Neural cell (in vitro differentiated cells): ENCODE measurements at regions not wholly inside any gene's neighbourhood (a gene's known extent, or its start where the extent isn't known, plus 50 kb on each side); places are given as distances from the start of the nearest gene placed in this dataset.

Source experiments
- H2AFZ ChIP-seq: fragments of 200-600, 300-800 bp; sonication (generic), shearing (Covaris generic); 2 replicates; pipeline ENCODE4 v1.6.0; 2014; ENCODE audit warnings: low read depth, mild to moderate bottlenecking, antibody characterized with exemption, low read length, moderate library complexity
- H3F3A ChIP-seq: fragments of 200-600 bp; shearing (Covaris generic); 2 replicates; pipeline ENCODE4 v1.6.1; 2016; ENCODE audit warnings: mild to moderate bottlenecking, moderate library complexity, mixed read lengths, antibody characterized with exemption, low read length; ENCODE audit not compliant: insufficient read depth, poor library complexity, severe bottlenecking
- H3K27ac ChIP-seq: fragments of 200-600, 300-800 bp; sonication (generic), shearing (Covaris generic); 2 replicates; pipeline ENCODE4 v1.5.1; 2014; ENCODE audit warnings: mild to moderate bottlenecking, low read length, moderate library complexity
- H3K27me3 ChIP-seq: fragments of 300-800, 200-600 bp; sonication (generic), shearing (Covaris generic); 2 replicates; pipeline ENCODE4 v1.6.0; 2014; ENCODE audit warnings: mild to moderate bottlenecking, low read depth, low read length, moderate library complexity; ENCODE audit not compliant: insufficient read depth
- H3K36me3 ChIP-seq: fragments of 300-800, 200-600 bp; sonication (generic), shearing (Covaris generic); 2 replicates; pipeline ENCODE4 v1.5.1; 2014; ENCODE audit warnings: mild to moderate bottlenecking, antibody characterized with exemption, low read length, moderate library complexity; ENCODE audit not compliant: insufficient read depth
- H3K4me2 ChIP-seq: fragments of 300-800, 200-600 bp; sonication (generic), shearing (Covaris generic); 2 replicates; pipeline ENCODE4 v1.6.0; 2014; ENCODE audit warnings: mild to moderate bottlenecking, low read length
- H3K4me3 ChIP-seq: fragments of 300-800, 200-600 bp; sonication (generic), shearing (Covaris generic); 2 replicates; pipeline ENCODE4 v1.5.1; 2014; ENCODE audit warnings: mild to moderate bottlenecking, low read length, moderate library complexity
- H3K79me2 ChIP-seq: fragments of 200-600 bp; shearing (Covaris generic); replicated peaks from 2 replicates; pipeline ENCODE4 v1.6.0; 2014; ENCODE audit warnings: mild to moderate bottlenecking, low read length, moderate library complexity; ENCODE audit not compliant: insufficient read depth
- H3K9ac ChIP-seq: fragments of 300-800, 200-600 bp; sonication (generic), shearing (Covaris generic); 2 replicates; pipeline ENCODE4 v1.6.1; 2016; ENCODE audit warnings: mild to moderate bottlenecking, low read length, mixed read lengths
- H3K9me2 ChIP-seq: fragments of 200-600 bp; shearing (Covaris generic); 2 replicates; pipeline ENCODE4 v1.6.1; 2016; ENCODE audit warnings: mild to moderate bottlenecking, low read length, mixed read lengths; ENCODE audit not compliant: insufficient read depth
- H3K9me3 ChIP-seq: fragments of 200-600, 300-800 bp; sonication (generic), shearing (Covaris generic); 2 replicates; pipeline ENCODE4 v1.6.1; 2016; ENCODE audit warnings: mild to moderate bottlenecking, mixed run types, low read length, moderate library complexity, mixed read lengths
- H4K20me1 ChIP-seq: fragments of 200-600 bp; shearing (Covaris generic); 2 replicates; pipeline ENCODE4 v1.6.1; 2016; ENCODE audit warnings: mild to moderate bottlenecking, mixed run types; ENCODE audit not compliant: insufficient read depth
- EP300 ChIP-seq: fragments of 450-650 bp; conservative IDR thresholded peaks from 2 replicates; pipeline ENCODE4 v1.6.1; 2014; ENCODE audit warnings: antibody characterized with exemption, mild to moderate bottlenecking, moderate library complexity; ENCODE audit not compliant: poor library complexity, severe bottlenecking
- EZH2 ChIP-seq: fragments of 200-600, 300-800 bp; shearing (Covaris generic), sonication (generic); IDR thresholded peaks from 2 replicates; pipeline ENCODE4 v1.6.1; 2014; ENCODE audit warnings: antibody characterized with exemption, low read length, borderline replicate concordance, mild to moderate bottlenecking; ENCODE audit not compliant: insufficient read depth, poor library complexity, severe bottlenecking
- MXI1 ChIP-seq: fragments of 450-650 bp; conservative IDR thresholded peaks from 2 replicates; pipeline ENCODE4 v1.6.1; 2014; ENCODE audit warnings: antibody characterized with exemption, mild to moderate bottlenecking; ENCODE audit not compliant: poor library complexity, severe bottlenecking
- POLR2AphosphoS5 ChIP-seq: IDR thresholded peaks from 2 replicates; pipeline ENCODE4 v1.6.1; 2012
- RAD21 ChIP-seq: fragments of 450-650 bp; conservative IDR thresholded peaks from 2 replicates; pipeline ENCODE4 v1.6.1; 2014; ENCODE audit warnings: antibody characterized with exemption, mild to moderate bottlenecking, moderate library complexity
- SMC3 ChIP-seq: fragments of 450-650 bp; conservative IDR thresholded peaks from 2 replicates; pipeline ENCODE4 v1.6.1; 2014; ENCODE audit warnings: antibody characterized with exemption, mild to moderate bottlenecking, moderate library complexity; ENCODE audit not compliant: poor library complexity
- TAF1 ChIP-seq: IDR thresholded peaks from 2 replicates; pipeline ENCODE4 v1.6.1; 2012; ENCODE audit warnings: low read depth
- TF ChIP-seq, protein P1 (sequence below): fragments of 450-650 bp; IDR thresholded peaks from 2 replicates; pipeline ENCODE4 v1.5.1; 2014; ENCODE audit warnings: antibody characterized with exemption, mild to moderate bottlenecking, moderate library complexity; ENCODE audit not compliant: poor library complexity, severe bottlenecking
- TF ChIP-seq, protein P2 (sequence below): IDR thresholded peaks from 2 replicates; pipeline ENCODE4 v1.6.1; 2012; ENCODE audit warnings: borderline replicate concordance

DNA sequence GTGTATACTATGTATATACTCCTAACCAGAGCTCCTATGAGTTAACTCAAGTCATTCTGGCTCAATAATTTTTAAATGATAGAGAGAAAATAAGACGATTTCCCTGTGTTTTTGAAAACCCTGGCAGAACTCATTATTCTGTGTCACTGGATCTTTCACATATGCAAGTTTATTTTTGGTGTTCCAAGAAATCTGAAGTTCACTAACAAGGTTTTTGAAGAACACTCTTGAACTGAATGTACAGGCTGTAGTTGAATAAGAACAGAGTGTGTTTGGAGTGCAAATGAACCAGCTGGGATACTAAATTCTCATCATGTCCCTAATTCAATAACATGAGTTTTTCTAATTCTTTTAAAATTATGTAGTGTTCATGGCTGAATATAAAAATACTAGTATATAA, 466.9 kb upstream of the SUCLG2 start:
- H2AFZ ChIP-seq, result no peak overlapping the region
- no peaks in the 10 kb centered on the region for H3K27me3 ChIP-seq
- H3K9ac ChIP-seq, result no peak overlapping the region
- no peak overlapping the region for H3K27ac ChIP-seq
- H4K20me1 ChIP-seq, result no peaks in the 10 kb centered on the region
- H3K9me3 ChIP-seq, result no peaks in the 10 kb centered on the region
- no peaks in the 10 kb centered on the region for H3F3A ChIP-seq
- no peaks in the 10 kb centered on the region for H3K9me2 ChIP-seq
- TF ChIP-seq, protein P1, sequence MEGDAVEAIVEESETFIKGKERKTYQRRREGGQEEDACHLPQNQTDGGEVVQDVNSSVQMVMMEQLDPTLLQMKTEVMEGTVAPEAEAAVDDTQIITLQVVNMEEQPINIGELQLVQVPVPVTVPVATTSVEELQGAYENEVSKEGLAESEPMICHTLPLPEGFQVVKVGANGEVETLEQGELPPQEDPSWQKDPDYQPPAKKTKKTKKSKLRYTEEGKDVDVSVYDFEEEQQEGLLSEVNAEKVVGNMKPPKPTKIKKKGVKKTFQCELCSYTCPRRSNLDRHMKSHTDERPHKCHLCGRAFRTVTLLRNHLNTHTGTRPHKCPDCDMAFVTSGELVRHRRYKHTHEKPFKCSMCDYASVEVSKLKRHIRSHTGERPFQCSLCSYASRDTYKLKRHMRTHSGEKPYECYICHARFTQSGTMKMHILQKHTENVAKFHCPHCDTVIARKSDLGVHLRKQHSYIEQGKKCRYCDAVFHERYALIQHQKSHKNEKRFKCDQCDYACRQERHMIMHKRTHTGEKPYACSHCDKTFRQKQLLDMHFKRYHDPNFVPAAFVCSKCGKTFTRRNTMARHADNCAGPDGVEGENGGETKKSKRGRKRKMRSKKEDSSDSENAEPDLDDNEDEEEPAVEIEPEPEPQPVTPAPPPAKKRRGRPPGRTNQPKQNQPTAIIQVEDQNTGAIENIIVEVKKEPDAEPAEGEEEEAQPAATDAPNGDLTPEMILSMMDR, result no peak
- no peak for TF ChIP-seq TAF1
- TF ChIP-seq MXI1, result no peak
- TF ChIP-seq, protein P2, sequence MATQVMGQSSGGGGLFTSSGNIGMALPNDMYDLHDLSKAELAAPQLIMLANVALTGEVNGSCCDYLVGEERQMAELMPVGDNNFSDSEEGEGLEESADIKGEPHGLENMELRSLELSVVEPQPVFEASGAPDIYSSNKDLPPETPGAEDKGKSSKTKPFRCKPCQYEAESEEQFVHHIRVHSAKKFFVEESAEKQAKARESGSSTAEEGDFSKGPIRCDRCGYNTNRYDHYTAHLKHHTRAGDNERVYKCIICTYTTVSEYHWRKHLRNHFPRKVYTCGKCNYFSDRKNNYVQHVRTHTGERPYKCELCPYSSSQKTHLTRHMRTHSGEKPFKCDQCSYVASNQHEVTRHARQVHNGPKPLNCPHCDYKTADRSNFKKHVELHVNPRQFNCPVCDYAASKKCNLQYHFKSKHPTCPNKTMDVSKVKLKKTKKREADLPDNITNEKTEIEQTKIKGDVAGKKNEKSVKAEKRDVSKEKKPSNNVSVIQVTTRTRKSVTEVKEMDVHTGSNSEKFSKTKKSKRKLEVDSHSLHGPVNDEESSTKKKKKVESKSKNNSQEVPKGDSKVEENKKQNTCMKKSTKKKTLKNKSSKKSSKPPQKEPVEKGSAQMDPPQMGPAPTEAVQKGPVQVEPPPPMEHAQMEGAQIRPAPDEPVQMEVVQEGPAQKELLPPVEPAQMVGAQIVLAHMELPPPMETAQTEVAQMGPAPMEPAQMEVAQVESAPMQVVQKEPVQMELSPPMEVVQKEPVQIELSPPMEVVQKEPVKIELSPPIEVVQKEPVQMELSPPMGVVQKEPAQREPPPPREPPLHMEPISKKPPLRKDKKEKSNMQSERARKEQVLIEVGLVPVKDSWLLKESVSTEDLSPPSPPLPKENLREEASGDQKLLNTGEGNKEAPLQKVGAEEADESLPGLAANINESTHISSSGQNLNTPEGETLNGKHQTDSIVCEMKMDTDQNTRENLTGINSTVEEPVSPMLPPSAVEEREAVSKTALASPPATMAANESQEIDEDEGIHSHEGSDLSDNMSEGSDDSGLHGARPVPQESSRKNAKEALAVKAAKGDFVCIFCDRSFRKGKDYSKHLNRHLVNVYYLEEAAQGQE, result no peak
- TF ChIP-seq EP300, result no peak
- TF ChIP-seq POLR2AphosphoS5, result no peak
- no peak for TF ChIP-seq EZH2
- no peak for TF ChIP-seq RAD21
- TF ChIP-seq SMC3, result no peak
- no peak overlapping the region for H3K4me3 ChIP-seq
- H3K4me2 ChIP-seq, result no peak overlapping the region
- H3K79me2 ChIP-seq, result no peaks in the 10 kb centered on the region
- H3K36me3 ChIP-seq, result no peaks in the 10 kb centered on the region

DNA sequence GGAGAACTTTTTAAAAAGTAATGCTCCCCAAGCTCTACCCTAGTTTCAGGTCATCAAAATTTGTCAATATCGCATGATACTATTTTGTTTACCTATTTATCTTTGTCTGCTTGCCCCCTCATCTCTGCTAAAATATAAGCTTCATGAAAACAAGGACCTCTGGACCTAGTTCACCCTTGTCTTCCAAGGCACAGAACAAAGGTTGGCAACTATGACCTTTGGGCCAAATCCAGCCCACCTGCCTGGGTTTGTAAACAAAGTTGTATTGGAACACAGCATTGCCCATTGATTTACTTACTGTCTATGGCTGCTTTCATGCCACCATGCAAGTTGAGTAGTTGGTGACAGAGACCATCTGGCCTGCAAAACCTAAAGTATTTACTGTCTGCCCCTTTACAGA, 462.2 kb upstream of the SUCLG2 start:
- Histone ChIP-seq H3K27ac (no peak overlapping the region), H3F3A (no peaks in the 10 kb centered on the region), H3K4me2 (no peak overlapping the region), H3K9ac (no peak overlapping the region), H4K20me1 (no peaks in the 10 kb centered on the region), H3K36me3 (no peaks in the 10 kb centered on the region), H2AFZ (no peak overlapping the region), H3K79me2 (no peaks in the 10 kb centered on the region), H3K9me2 (no peaks in the 10 kb centered on the region), H3K27me3 (no peaks in the 10 kb centered on the region), H3K4me3 (no peak overlapping the region), H3K9me3 (no peaks in the 10 kb centered on the region)
- TF ChIP-seq POLR2AphosphoS5 (no peak), EZH2 (no peak), MXI1 (no peak), SMC3 (no peak), RAD21 (no peak), TAF1 (no peak), EP300 (no peak)
- TF ChIP-seq, protein P1, result no peak
